ENCODE measurements at regions not wholly inside any gene's neighbourhood (a gene's known extent, or its start where the extent isn't known, plus 50 kb on each side); places are given as distances from the start of the nearest gene placed in this dataset.

DNA sequence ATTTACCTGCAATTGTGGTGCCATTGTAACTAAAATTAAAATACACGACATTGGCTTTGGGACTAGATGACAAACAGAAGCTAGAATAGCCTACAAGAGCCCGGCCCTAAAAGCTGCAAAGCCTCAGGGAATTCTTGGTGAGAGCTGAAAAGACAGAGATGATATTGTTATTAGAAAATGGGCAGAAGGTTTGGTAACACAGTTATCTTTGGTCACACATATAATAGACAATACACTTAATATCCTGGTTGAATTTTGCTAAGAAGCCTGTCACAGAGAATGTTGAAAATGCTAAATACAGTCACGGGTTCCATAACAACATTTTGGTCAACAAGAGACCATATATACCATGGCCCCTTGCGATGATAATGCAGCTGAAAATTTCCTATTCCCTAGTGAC, 157.3 kb upstream of the CDH19 start:
- no peak for DNase-seq (ENCODE audit: low spot score)
- no peak overlapping the region for H3K27ac ChIP-seq
- no peaks in the 10 kb centered on the region for H3K27me3 ChIP-seq (replicated peaks; ENCODE audit: insufficient read depth)
- TF ChIP-seq, protein P1, sequence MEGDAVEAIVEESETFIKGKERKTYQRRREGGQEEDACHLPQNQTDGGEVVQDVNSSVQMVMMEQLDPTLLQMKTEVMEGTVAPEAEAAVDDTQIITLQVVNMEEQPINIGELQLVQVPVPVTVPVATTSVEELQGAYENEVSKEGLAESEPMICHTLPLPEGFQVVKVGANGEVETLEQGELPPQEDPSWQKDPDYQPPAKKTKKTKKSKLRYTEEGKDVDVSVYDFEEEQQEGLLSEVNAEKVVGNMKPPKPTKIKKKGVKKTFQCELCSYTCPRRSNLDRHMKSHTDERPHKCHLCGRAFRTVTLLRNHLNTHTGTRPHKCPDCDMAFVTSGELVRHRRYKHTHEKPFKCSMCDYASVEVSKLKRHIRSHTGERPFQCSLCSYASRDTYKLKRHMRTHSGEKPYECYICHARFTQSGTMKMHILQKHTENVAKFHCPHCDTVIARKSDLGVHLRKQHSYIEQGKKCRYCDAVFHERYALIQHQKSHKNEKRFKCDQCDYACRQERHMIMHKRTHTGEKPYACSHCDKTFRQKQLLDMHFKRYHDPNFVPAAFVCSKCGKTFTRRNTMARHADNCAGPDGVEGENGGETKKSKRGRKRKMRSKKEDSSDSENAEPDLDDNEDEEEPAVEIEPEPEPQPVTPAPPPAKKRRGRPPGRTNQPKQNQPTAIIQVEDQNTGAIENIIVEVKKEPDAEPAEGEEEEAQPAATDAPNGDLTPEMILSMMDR (IDR thresholded peaks at IDR 0.05): no peak
- ATAC-seq (ENCODE audit: insufficient number of reproducible peaks, low FRiP score, low read depth): no peak
- H3K4me1 ChIP-seq (ENCODE audit: control insufficient read depth in 1 of 2, low read depth in 2 of 2): no peaks in the 10 kb centered on the region
- no peak overlapping the region for H3K4me3 ChIP-seq
- no peaks in the 10 kb centered on the region for H3K36me3 ChIP-seq
- H3K9me3 ChIP-seq: no peaks in the 10 kb centered on the region

DNA sequence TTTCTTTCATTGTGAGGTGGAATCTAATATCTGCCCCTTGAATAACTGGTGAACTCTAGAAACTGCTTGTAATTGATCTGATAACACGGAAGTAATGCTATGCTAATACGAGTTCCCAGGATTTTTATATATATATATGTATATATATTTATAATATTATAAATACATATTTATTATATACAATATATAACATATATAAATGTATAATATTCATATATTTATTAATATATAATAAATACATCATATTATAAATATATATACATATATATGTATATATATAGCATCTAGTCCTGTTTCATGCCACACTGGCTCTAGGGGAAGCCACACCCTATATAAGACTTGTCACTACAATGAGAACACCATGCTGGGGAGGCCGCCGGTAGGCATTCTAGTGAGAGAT, 156.7 kb upstream of the CDH19 start:
- DNase-seq (ENCODE audit: low spot score): no peak
- no peaks in the 10 kb centered on the region for H3K9me3 ChIP-seq
- no peaks in the 10 kb centered on the region for H3K36me3 ChIP-seq
- H3K4me1 ChIP-seq (ENCODE audit: control insufficient read depth in 1 of 2, low read depth in 2 of 2): no peaks in the 10 kb centered on the region
- no peak for ATAC-seq (ENCODE audit: insufficient number of reproducible peaks, low FRiP score, low read depth)
- TF ChIP-seq, protein P1 (IDR thresholded peaks at IDR 0.05): no peak
- no peaks in the 10 kb centered on the region for H3K27me3 ChIP-seq (replicated peaks; ENCODE audit: insufficient read depth)
- no peak overlapping the region for H3K27ac ChIP-seq
- H3K4me3 ChIP-seq: no peak overlapping the region

DNA sequence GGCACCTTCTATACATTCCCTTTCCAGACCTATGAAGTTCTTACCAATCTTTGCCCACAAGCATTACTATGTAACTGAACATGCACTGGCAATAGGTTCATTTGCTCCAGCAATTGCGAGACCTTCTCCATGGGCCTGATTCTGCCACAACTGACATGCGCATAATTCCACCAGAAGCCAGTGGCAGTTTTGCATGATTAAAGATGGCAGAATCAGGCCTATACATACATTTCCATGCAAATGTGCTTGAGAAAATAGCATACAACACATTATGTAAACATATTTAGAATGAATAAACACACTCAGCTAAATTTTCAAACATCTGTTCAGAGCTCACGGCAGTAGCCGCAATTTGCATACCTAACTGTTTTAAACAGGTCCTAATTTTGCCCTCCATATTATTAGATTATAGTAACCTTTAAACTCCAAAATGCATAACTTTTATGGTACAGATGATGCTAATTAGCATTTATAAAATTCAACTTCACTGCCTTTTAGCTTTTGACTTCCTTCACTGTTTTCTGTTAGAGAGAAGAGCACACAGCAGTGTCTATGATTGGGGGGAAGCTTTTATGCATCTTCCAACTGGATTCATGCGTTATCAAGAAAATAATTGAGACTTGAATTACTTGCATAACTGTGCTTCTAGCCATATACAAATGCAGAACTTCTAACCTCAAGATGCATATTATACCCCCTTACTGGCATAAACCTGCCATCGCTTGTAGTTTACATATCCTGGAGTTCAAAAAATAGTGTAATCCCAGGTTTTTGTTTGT, 155.3 kb upstream of the CDH19 start:
- no peak overlapping the region for H3K27ac ChIP-seq
- H3K9me3 ChIP-seq: no peaks in the 10 kb centered on the region
- DNase-seq (ENCODE audit: low spot score): no peak
- TF ChIP-seq, protein P1 (IDR thresholded peaks at IDR 0.05): no peak
- H3K36me3 ChIP-seq: no peaks in the 10 kb centered on the region
- no peaks in the 10 kb centered on the region for H3K27me3 ChIP-seq (replicated peaks; ENCODE audit: insufficient read depth)
- no peaks in the 10 kb centered on the region for H3K4me1 ChIP-seq (ENCODE audit: control insufficient read depth in 1 of 2, low read depth in 2 of 2)
- no peak overlapping the region for H3K4me3 ChIP-seq
- ATAC-seq (ENCODE audit: insufficient number of reproducible peaks, low FRiP score, low read depth): no peak

DNA sequence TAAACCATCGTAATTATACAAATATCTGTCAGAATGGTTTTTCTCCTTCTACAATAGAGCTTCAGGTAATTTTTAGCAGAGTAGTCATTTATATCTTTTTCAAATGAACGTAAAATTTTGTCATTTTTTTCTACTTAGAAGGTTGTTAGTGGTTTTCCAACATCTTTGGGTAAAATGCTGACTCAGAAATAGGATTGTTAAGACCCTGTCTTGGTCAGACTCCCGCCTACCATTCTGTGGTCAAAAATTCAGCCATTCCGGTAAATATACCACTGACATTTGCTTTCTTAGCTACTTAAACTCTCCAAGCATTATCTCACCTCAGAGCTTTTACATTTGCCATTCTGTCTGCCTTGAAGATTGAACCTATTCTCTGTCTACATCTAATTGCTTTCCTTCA, 154.1 kb upstream of the CDH19 start:
- no peaks in the 10 kb centered on the region for H3K36me3 ChIP-seq
- no peaks in the 10 kb centered on the region for H3K27me3 ChIP-seq (replicated peaks; ENCODE audit: insufficient read depth)
- H3K9me3 ChIP-seq: no peaks in the 10 kb centered on the region
- no peak overlapping the region for H3K4me3 ChIP-seq
- ATAC-seq (ENCODE audit: insufficient number of reproducible peaks, low FRiP score, low read depth) (no peak), DNase-seq (ENCODE audit: low spot score) (no peak)
- H3K27ac ChIP-seq: no peak overlapping the region
- TF ChIP-seq, protein P1 (IDR thresholded peaks at IDR 0.05): no peak
- no peaks in the 10 kb centered on the region for H3K4me1 ChIP-seq (ENCODE audit: control insufficient read depth in 1 of 2, low read depth in 2 of 2)

DNA sequence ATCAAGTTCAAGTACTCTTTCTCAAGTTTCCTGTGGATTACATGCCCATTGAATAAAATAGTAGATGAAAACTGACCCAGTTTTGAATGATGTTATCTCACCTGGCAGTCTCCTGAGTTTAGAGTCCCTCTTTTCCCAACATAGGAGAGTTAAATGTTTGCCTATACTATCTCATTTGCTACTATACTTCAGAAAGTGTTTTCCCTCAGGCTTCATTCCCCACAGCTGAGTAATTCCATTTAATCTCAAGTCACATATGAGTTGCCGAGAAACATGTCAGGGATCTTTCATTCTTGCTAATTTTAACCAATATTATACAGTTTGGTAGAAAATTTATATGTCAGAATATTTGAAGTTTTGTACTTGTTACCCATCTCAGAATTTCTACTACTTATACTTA, 150.4 kb upstream of the CDH19 start:
- Histone ChIP-seq H3K4me1 (ENCODE audit: control insufficient read depth in 1 of 2, low read depth in 2 of 2) (no peaks in the 10 kb centered on the region), H3K9me3 (no peaks in the 10 kb centered on the region), H3K27ac (no peak overlapping the region), H3K27me3 (replicated peaks; ENCODE audit: insufficient read depth) (no peaks in the 10 kb centered on the region), H3K4me3 (no peak overlapping the region), H3K36me3 (no peaks in the 10 kb centered on the region)
- ATAC-seq (ENCODE audit: insufficient number of reproducible peaks, low FRiP score, low read depth) (no peak), DNase-seq (ENCODE audit: low spot score) (no peak)
- TF ChIP-seq, protein P1 (IDR thresholded peaks at IDR 0.05): no peak

Data from thoracic aorta (tissue), 2 donors.